Tibial nerve (tissue), 4 donors: ENCODE measurements at regions not wholly inside any gene's neighbourhood (a gene's known extent, or its start where the extent isn't known, plus 50 kb on each side); places are given as distances from the start of the nearest gene placed in this dataset.
"Not testable (repeated sequence)": the region's sequence is repeated elsewhere in the genome, so short reads cannot be mapped to it uniquely, and the experiment has no call there.

ENCODE experiments used
- DNase-seq, 2 donors: peaks; one replicate each; pipeline ENCODE4 v3.0.0-alpha.2; 2019; ENCODE audit warnings: low spot score in 2 of 2
- H3K27ac ChIP-seq, 4 donors: fragments of 200-600 bp; sonication (generic) in 3 of 4; one replicate each; pipeline ENCODE4 v1.5.1; 2017 to 2019; ENCODE audit warnings: mild to moderate bottlenecking in 1 of 4
- H3K27me3 ChIP-seq, 2 donors: fragments of 200-600 bp; sonication (generic) in 1 of 2; one replicate each; pipeline versions ENCODE4 v1.5.1 to v1.6.0; 2017 to 2019
- H3K36me3 ChIP-seq, 3 donors: fragments of 200-600 bp; sonication (generic); one replicate each; pipeline ENCODE4 v1.5.1; 2018 to 2019
- H3K4me1 ChIP-seq, 4 donors: fragments of 200-600 bp; sonication (generic) in 3 of 4; one replicate each; pipeline ENCODE4 v1.5.1; 2017 to 2019
- H3K4me3 ChIP-seq, 4 donors: fragments of 200-600 bp; sonication (generic) in 3 of 4; one replicate each; pipeline ENCODE4 v1.5.1; 2017 to 2019; ENCODE audit warnings: mild to moderate bottlenecking in 1 of 4, moderate library complexity in 1 of 4
- H3K9me3 ChIP-seq, 4 donors: fragments of 200-600 bp; sonication (generic) in 3 of 4; one replicate each; pipeline ENCODE4 v1.5.1; 2017 to 2019
- CTCF ChIP-seq, 5 experiments: fragments of 200-600 bp in 3 of 5; fragments of 450-650 bp in 2 of 5; sonication (generic) in 3 of 5; IDR thresholded peaks; one replicate each; pipeline ENCODE4 v1.5.1; 2016 to 2019; ENCODE audit warnings: antibody characterized with exemption in 5 of 5, mild to moderate bottlenecking in 3 of 5, moderate library complexity in 2 of 5
- EP300 ChIP-seq, 2 donors: sonication (generic); formaldehyde crosslinking; IDR thresholded peaks; one replicate each; pipeline ENCODE4 v1.6.1; 2017; ENCODE audit warnings: antibody characterized with exemption in 2 of 2, mild to moderate bottlenecking in 1 of 2
- POLR2A ChIP-seq, 2 donors: fragments of 450-650 bp; IDR thresholded peaks; one replicate each; pipeline ENCODE4 v1.6.1; 2017; ENCODE audit warnings: antibody characterized with exemption in 2 of 2, mild to moderate bottlenecking in 2 of 2, moderate library complexity in 2 of 2
- WGBS, 2 donors: methylation state at CpG; one replicate each; pipeline ENCODE4 v1.1.5; 2018; 5-methylcytosine and 5-hydroxymethylcytosine counted together

- DNase-seq = no peak
- no peak overlapping the region for H3K4me3 ChIP-seq
- H3K36me3 ChIP-seq = no peaks in the 10 kb centered on the region
- H3K27me3 ChIP-seq = no peaks in the 10 kb centered on the region
- no peaks in the 10 kb centered on the region for H3K4me1 ChIP-seq
- 60 to 62% methylated on average over 4 of the region's 4 CpGs for WGBS, 2 donors
- TF ChIP-seq CTCF (IDR thresholded peaks at IDR 0.05) (no peak), EP300 (IDR thresholded peaks at IDR 0.05) (no peak)
- H3K9me3 ChIP-seq = no peaks in the 10 kb centered on the region
- H3K27ac ChIP-seq = no peak overlapping the region
Measured at GRCh38 chr22:26942637-26942957, 285.2 kb downstream of the MIAT start.

GRCh38 chr22:26945565-26945964, 288.2 kb downstream of the MIAT start:
- Histone ChIP-seq H3K4me1 (no peaks in the 10 kb centered on the region), H3K4me3 (no peak overlapping the region), H3K27me3 (no peaks in the 10 kb centered on the region), H3K9me3 (no peaks in the 10 kb centered on the region), H3K36me3 (no peaks in the 10 kb centered on the region), H3K27ac (no peak overlapping the region)
- no peak for TF ChIP-seq CTCF (IDR thresholded peaks at IDR 0.05)
- TF ChIP-seq EP300 (IDR thresholded peaks at IDR 0.05) = no peak
- TF ChIP-seq POLR2A (IDR thresholded peaks at IDR 0.05) = no peak
- no peak for DNase-seq
- 92 to 94% methylated on average over 1 of the region's 1 CpG for WGBS, 2 donors

- DNase-seq = no peak
- Histone ChIP-seq H3K9me3 (no peaks in the 10 kb centered on the region), H3K27ac (no peak overlapping the region), H3K4me3 (no peak overlapping the region), H3K36me3 (no peaks in the 10 kb centered on the region), H3K4me1 (peaks cover 0 to 11% (median 5%) of the 10 kb centered on the region in 4 donors), H3K27me3 (no peaks in the 10 kb centered on the region)
- no peak for TF ChIP-seq CTCF (IDR thresholded peaks at IDR 0.05)
- no peak for TF ChIP-seq EP300 (IDR thresholded peaks at IDR 0.05)
- TF ChIP-seq POLR2A (IDR thresholded peaks at IDR 0.05) = no peak
- 38 to 45% methylated on average over 3 of the region's 3 CpGs for WGBS, 2 donors
Measured at GRCh38 chr22:26949193-26949592, 291.8 kb downstream of the MIAT start.

- H3K36me3 ChIP-seq, DNase-seq, H3K9me3 ChIP-seq, H3K27me3 ChIP-seq, H3K4me3 ChIP-seq, H3K27ac ChIP-seq: not testable (repeated sequence)
- WGBS, 2 donors = 94 to 95% methylated on average over 3 of the region's 3 CpGs
- H3K4me1 ChIP-seq = peaks cover 0 to 11% (median 5%) of the 10 kb centered on the region in 4 donors
Measured at GRCh38 chr22:26951139-26951538, 293.8 kb downstream of the MIAT start.

GRCh38 chr22:26952004-26952403, 294.6 kb downstream of the MIAT start:
- DNase-seq = no peak
- H3K4me1 ChIP-seq = peaks cover 0 to 11% (median 5%) of the 10 kb centered on the region in 4 donors
- no peaks in the 10 kb centered on the region for H3K27me3 ChIP-seq
- 29 to 33% methylated on average over 4 of the region's 4 CpGs for WGBS, 2 donors
- H3K36me3 ChIP-seq = no peaks in the 10 kb centered on the region
- no peak for TF ChIP-seq POLR2A (IDR thresholded peaks at IDR 0.05)
- no peak for TF ChIP-seq EP300 (IDR thresholded peaks at IDR 0.05)
- no peak overlapping the region for H3K4me3 ChIP-seq
- H3K9me3 ChIP-seq = no peaks in the 10 kb centered on the region
- no peak overlapping the region for H3K27ac ChIP-seq

- 23 to 31% methylated on average over 14 to 15 of the region's 15 CpGs for WGBS, 2 donors
Measured at GRCh38 chr22:26952451-26953011, 295.1 kb downstream of the MIAT start.

More at GRCh38 chr22:26952451-26953011, 295.1 kb downstream of the MIAT start:
- no peak for DNase-seq
- Histone ChIP-seq H3K27me3 (no peaks in the 10 kb centered on the region), H3K4me1 (peaks cover 0 to 11% (median 5%) of the 10 kb centered on the region in 4 donors), H3K27ac (no peak overlapping the region), H3K36me3 (no peaks in the 10 kb centered on the region), H3K9me3 (no peaks in the 10 kb centered on the region), H3K4me3 (no peak overlapping the region)
- TF ChIP-seq CTCF (IDR thresholded peaks at IDR 0.05) = no peak
- TF ChIP-seq EP300 (IDR thresholded peaks at IDR 0.05) = no peak
- TF ChIP-seq POLR2A (IDR thresholded peaks at IDR 0.05) = no peak
